T-helper 17 cell (primary cell): ENCODE measurements at regions not wholly inside any gene's neighbourhood (a gene's known extent, or its start where the extent isn't known, plus 50 kb on each side); places are given as distances from the start of the nearest gene placed in this dataset.

Experiments
- ATAC-seq: fragments of 150-1000 bp; cut with Tn5 transposase; 2 replicates; pipeline ENCODE4 v1.10.0; 2021; ENCODE audit warnings: mild to moderate bottlenecking, moderate library complexity
- DNase-seq, 3 donors: peaks; one replicate each; pipeline versions ENCODE4 v3.0.0 to v3.0.0-alpha.2; 2020 to 2021
- H3K9me3 ChIP-seq: one replicate; pipeline ENCODE4 v1.7.0; 2013; ENCODE audit warnings: low read length, mild to moderate bottlenecking; ENCODE audit not compliant: control insufficient read depth, poor library complexity, severe bottlenecking
- H3K27ac Mint-ChIP-seq: one replicate; pipeline ENCODE4 v1.8.0; 2022; ENCODE audit warnings: mild to moderate bottlenecking, moderate library complexity, mixed read lengths
- H3K27me3 Mint-ChIP-seq: one replicate; pipeline ENCODE4 v1.8.0; 2022; ENCODE audit warnings: mixed read lengths
- H3K36me3 Mint-ChIP-seq: one replicate; pipeline ENCODE4 v1.8.0; 2022; ENCODE audit warnings: low read depth, mixed read lengths
- H3K4me1 Mint-ChIP-seq: one replicate; pipeline ENCODE4 v1.8.0; 2022; ENCODE audit warnings: mild to moderate bottlenecking, mixed read lengths
- H3K4me3 Mint-ChIP-seq: one replicate; pipeline ENCODE4 v1.8.0; 2022; ENCODE audit warnings: mild to moderate bottlenecking, moderate library complexity, mixed read lengths

GRCh38 chr3:30370681-30371271 is 235.6 kb upstream of the TGFBR2 start:
- no peak overlapping the region for H3K4me3 Mint-ChIP-seq
- no peak overlapping the region for H3K27ac Mint-ChIP-seq
- no peak for DNase-seq
- H3K27me3 Mint-ChIP-seq, result peaks cover 15% of the 10 kb centered on the region
- H3K4me1 Mint-ChIP-seq, result no peaks in the 10 kb centered on the region
- no peak for ATAC-seq
- H3K9me3 ChIP-seq, result no peaks in the 10 kb centered on the region
- H3K36me3 Mint-ChIP-seq, result peaks cover 2% of the 10 kb centered on the region

DNA sequence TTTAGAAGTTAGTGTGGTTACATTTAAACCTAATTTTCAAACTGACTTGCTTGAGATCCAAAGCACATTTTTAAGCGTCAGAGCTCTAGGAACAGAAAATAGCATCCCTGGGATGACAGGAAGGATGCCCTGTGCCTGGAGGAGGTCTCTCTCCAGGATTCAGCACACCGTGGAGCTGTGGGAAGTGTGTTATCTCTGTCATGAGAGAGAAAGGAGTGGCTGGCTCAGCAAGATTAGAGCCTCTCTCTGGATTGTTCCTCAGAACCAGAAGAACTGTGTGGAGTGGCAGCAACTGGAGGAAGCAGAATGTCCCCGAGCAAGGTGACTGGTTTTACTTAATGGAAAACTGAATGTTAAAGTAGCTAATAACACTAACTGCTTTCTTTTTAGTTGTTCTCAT is 233.6 kb upstream of the TGFBR2 start:
- H3K4me3 Mint-ChIP-seq, result no peak overlapping the region
- no peaks in the 10 kb centered on the region for H3K9me3 ChIP-seq
- DNase-seq (no peak), ATAC-seq (no peak)
- H3K27me3 Mint-ChIP-seq, result peaks cover 15% of the 10 kb centered on the region
- no peak overlapping the region for H3K27ac Mint-ChIP-seq
- no peaks in the 10 kb centered on the region for H3K4me1 Mint-ChIP-seq
- H3K36me3 Mint-ChIP-seq, result peaks cover 2% of the 10 kb centered on the region

DNA sequence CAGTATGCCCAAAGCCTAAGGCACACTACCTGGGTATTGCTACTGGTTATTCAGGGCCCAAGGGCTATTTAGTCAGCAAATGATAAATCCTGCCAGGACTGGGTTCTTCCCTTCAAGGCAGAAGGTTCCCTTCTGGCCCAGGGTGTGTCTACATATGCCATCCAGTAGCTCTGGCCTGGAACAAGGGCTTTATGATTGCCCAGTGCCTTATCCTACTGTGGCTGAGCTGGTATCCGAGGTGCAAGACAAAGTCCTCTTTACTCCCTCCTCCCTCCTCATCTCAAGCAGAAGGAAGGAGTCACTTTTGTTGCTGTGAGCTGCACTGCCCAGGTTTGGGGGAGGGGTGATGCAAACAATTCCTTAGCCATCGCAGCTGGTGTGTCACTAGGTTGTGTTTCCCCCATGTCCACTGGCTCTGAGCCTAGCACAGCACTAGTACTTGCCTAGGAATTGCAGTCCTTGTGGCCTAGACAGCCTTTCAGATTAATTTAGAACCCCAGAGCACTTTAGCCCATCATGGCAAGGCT is 221.8 kb upstream of the TGFBR2 start:
- Mint-ChIP-seq H3K27me3 (no peaks in the 10 kb centered on the region), H3K27ac (no peak overlapping the region), H3K4me1 (no peaks in the 10 kb centered on the region), H3K4me3 (no peak overlapping the region), H3K36me3 (no peaks in the 10 kb centered on the region)
- no peak for DNase-seq
- ATAC-seq, result no peak
- no peaks in the 10 kb centered on the region for H3K9me3 ChIP-seq

DNA sequence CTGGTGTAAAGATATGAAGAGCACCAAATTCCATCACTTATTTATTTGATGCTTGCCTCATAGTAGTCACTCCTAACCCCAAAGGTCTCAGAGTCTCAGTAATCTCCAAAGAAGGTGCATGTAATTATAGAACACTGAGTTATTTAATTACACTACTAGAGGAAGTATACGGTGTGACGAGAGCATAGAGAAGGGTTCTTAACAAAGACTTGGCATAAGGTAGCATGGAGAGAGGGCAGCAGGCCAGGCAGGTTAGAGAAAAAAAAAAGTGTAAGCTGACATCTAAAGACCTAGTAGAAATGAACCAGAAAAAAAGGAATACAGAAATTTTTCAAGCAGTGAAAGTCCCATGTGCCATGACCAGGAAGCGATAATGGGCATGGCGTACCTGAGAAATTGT is 213.3 kb upstream of the TGFBR2 start:
- H3K9me3 ChIP-seq, result no peaks in the 10 kb centered on the region
- H3K27me3 Mint-ChIP-seq, result peaks cover 8% of the 10 kb centered on the region
- H3K4me1 Mint-ChIP-seq, result no peaks in the 10 kb centered on the region
- H3K36me3 Mint-ChIP-seq, result peaks cover 5% of the 10 kb centered on the region
- ATAC-seq (no peak), DNase-seq (no peak)
- H3K4me3 Mint-ChIP-seq, result no peak overlapping the region
- H3K27ac Mint-ChIP-seq, result no peak overlapping the region

GRCh38 chr3:30397030-30397429 is 209.4 kb upstream of the TGFBR2 start:
- no peak for ATAC-seq
- H3K4me3 Mint-ChIP-seq, result no peak overlapping the region
- no peak for DNase-seq

GRCh38 chr3:30399394-30400181 is 206.8 kb upstream of the TGFBR2 start:
- H3K4me3 Mint-ChIP-seq, result no peak overlapping the region

More at GRCh38 chr3:30397030-30397429, 209.4 kb upstream of the TGFBR2 start:
- Mint-ChIP-seq H3K27ac (no peak overlapping the region), H3K36me3 (peaks cover 5% of the 10 kb centered on the region), H3K4me1 (peaks cover 8% of the 10 kb centered on the region), H3K27me3 (peaks cover 8% of the 10 kb centered on the region)
- H3K9me3 ChIP-seq, result no peaks in the 10 kb centered on the region

GRCh38 chr3:30400926-30401325 is 205.5 kb upstream of the TGFBR2 start:
- ATAC-seq, result no peak
- H3K4me1 Mint-ChIP-seq, result peaks cover 8% of the 10 kb centered on the region
- peaks cover 4% of the 10 kb centered on the region for H3K27me3 Mint-ChIP-seq
- H3K9me3 ChIP-seq, result no peaks in the 10 kb centered on the region
- no peak for DNase-seq
- no peak overlapping the region for H3K4me3 Mint-ChIP-seq
- no peaks in the 10 kb centered on the region for H3K36me3 Mint-ChIP-seq
- no peak overlapping the region for H3K27ac Mint-ChIP-seq

More at GRCh38 chr3:30399394-30400181, 206.8 kb upstream of the TGFBR2 start:
- ATAC-seq (no peak), DNase-seq (no peak)
- Mint-ChIP-seq H3K27ac (no peak overlapping the region), H3K27me3 (peaks cover 4% of the 10 kb centered on the region), H3K4me1 (peaks cover 8% of the 10 kb centered on the region), H3K36me3 (no peaks in the 10 kb centered on the region)
- no peaks in the 10 kb centered on the region for H3K9me3 ChIP-seq

DNA sequence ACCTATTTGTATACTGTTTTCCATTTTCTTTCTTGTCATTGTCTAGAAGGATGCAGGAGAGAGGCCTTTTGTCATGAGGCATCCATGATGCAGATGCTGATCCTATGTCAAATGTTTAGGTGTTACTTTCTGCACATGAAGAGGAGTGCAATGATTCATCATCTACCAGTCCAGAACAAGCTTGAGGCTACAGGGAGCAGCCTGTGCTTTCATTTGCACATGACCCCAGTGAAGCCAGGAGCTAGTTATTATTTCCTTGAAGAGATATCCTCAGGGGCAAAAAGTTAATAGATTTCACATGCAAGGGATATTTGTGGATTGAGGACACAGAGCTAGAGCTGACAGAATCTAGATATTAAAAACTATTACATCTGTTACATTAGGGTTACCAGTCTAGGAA is 204.4 kb upstream of the TGFBR2 start:
- H3K27ac Mint-ChIP-seq, result no peak overlapping the region
- DNase-seq (no peak), ATAC-seq (no peak)
- no peak overlapping the region for H3K4me3 Mint-ChIP-seq
- H3K36me3 Mint-ChIP-seq, result no peaks in the 10 kb centered on the region
- peaks cover 4% of the 10 kb centered on the region for H3K27me3 Mint-ChIP-seq
- no peaks in the 10 kb centered on the region for H3K9me3 ChIP-seq
- H3K4me1 Mint-ChIP-seq, result peaks cover 8% of the 10 kb centered on the region

DNA sequence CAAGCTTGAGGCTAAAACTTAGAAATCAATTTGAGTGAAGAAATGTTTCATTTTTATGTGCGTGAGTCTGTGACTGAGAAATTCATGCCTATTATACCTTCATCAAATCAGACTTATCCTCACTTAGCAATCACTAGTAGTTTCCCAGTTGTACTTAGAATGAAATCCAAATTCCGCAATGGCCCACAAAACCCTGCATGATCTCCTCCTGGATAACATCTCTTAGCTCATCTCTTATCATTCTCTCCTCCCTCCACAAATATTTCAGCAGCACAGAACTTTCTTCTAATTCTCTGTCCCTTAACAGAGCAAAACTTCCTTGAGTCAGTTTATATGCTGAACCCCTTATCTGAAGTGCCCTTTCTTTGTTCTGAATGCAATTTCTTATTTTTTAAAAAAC is 198.8 kb upstream of the TGFBR2 start:
- Mint-ChIP-seq H3K36me3 (no peaks in the 10 kb centered on the region), H3K4me1 (no peaks in the 10 kb centered on the region)

GRCh38 chr3:30408105-30408557 is 198.3 kb upstream of the TGFBR2 start:
- no peak for DNase-seq
- Mint-ChIP-seq H3K36me3 (no peaks in the 10 kb centered on the region), H3K27me3 (peaks cover under 1% of the 10 kb centered on the region), H3K4me3 (no peak overlapping the region), H3K4me1 (no peaks in the 10 kb centered on the region), H3K27ac (no peak overlapping the region)
- no peak for ATAC-seq
- H3K9me3 ChIP-seq, result peaks cover 2% of the 10 kb centered on the region

More for the DNA sequence above, 198.8 kb upstream of the TGFBR2 start:
- H3K4me3 Mint-ChIP-seq, result no peak overlapping the region
- H3K9me3 ChIP-seq, result peaks cover 2% of the 10 kb centered on the region
- no peak overlapping the region for H3K27ac Mint-ChIP-seq
- DNase-seq (no peak), ATAC-seq (no peak)
- H3K27me3 Mint-ChIP-seq, result peaks cover 4% of the 10 kb centered on the region

GRCh38 chr3:30418443-30418842 is 188.0 kb upstream of the TGFBR2 start:
- ATAC-seq, result no peak
- H3K4me3 Mint-ChIP-seq, result no peak overlapping the region
- H3K36me3 Mint-ChIP-seq, result peaks cover 2% of the 10 kb centered on the region
- no peak for DNase-seq
- H3K27me3 Mint-ChIP-seq, result no peaks in the 10 kb centered on the region
- H3K4me1 Mint-ChIP-seq, result no peaks in the 10 kb centered on the region
- no peak overlapping the region for H3K27ac Mint-ChIP-seq
- no peaks in the 10 kb centered on the region for H3K9me3 ChIP-seq

- no peak for ATAC-seq
- H3K9me3 ChIP-seq, result no peaks in the 10 kb centered on the region
- no peak for DNase-seq
- H3K27ac Mint-ChIP-seq, result no peak overlapping the region
- H3K27me3 Mint-ChIP-seq, result peaks cover 4% of the 10 kb centered on the region
- H3K36me3 Mint-ChIP-seq, result peaks cover 2% of the 10 kb centered on the region
- no peak overlapping the region for H3K4me3 Mint-ChIP-seq
- no peaks in the 10 kb centered on the region for H3K4me1 Mint-ChIP-seq
Observed at GRCh38 chr3:30421266-30421665, 185.1 kb upstream of the TGFBR2 start.

DNA sequence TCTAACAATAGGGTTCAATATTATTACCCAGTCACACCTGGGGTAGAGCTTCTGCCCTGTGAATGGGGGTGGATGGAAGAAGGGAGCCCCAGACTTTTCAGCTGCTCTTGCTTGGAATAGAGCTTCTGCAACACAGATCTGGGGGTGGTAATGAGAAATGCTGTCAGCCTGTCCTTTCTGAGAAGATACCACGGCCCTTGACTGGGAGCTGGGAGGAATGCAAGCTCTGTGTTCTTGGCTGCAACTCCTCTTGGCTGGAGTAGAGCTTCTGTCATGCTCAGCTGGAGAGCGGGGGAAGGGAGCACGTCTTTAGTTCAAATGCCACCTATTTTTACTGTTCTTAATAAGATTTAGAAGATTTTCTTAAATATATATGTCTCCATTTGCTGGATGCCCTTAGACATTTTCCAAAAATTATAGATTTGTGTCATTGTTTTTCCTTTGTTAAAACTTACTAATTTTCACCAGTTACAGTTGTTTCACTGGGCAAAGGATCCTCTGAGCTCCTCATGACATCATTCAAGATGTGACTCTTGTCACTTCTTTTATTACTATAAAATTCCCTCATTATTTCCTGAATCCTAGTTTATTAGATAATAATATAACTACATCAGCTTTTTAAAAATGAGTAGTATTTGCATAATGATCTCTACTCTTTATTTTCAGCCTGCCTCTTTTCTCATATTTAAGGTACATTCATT is 180.0 kb upstream of the TGFBR2 start:
- DNase-seq (no peak), ATAC-seq (no peak)
- Mint-ChIP-seq H3K27ac (no peak overlapping the region), H3K4me1 (no peaks in the 10 kb centered on the region), H3K36me3 (no peaks in the 10 kb centered on the region), H3K4me3 (no peak overlapping the region), H3K27me3 (peaks cover 9% of the 10 kb centered on the region)
- no peaks in the 10 kb centered on the region for H3K9me3 ChIP-seq
